Endometrial microvascular endothelial cells (primary cell): ENCODE measurements at regions not wholly inside any gene's neighbourhood (a gene's known extent, or its start where the extent isn't known, plus 50 kb on each side); places are given as distances from the start of the nearest gene placed in this dataset.
"Not testable (repeated sequence)": the region's sequence is repeated elsewhere in the genome, so short reads cannot be mapped to it uniquely, and the experiment has no call there.

Source experiments
- in situ Hi-C: cut with HindIII; loops from 2 replicates; pipeline ENCODE4 v1.10.0; 2017; ENCODE audit warnings: low sequenced_read_pairs, low pct_unique_long_range_greater_than_20kb; ENCODE audit errors: inconsistent ontology term

- in situ Hi-C loops, result no loop called here
Measured at GRCh38 chr9:21533597-21533996, 51.5 kb upstream of the IFNE start.

DNA sequence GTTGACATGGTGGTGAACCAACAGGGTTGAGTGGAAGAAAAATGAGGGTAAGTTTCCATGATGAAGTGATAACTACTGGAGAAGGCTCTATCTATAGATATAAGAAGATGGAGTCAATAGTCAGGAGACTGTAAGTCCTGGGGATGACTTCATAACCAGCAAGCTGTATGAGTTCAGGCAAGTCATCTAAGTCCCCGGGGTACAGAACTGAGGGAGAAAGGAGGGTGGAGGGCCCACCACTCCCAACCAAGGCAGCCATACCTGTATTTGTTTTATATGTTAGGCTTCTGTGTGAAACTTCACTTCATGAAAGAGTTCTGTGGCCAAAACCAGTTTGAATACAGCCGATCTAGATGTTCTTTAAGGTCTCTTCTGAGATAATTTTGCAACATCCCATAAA, 53.3 kb upstream of the IFNE start:
- in situ Hi-C loops, result no loop called here

GRCh38 chr9:21542787-21543186, 60.7 kb upstream of the IFNE start:
- in situ Hi-C loops, result no loop called here

GRCh38 chr9:21543187-21543586, 61.1 kb upstream of the IFNE start:
- in situ Hi-C loops, result no loop called here

GRCh38 chr9:21543816-21544215, 61.7 kb upstream of the IFNE start:
- in situ Hi-C loops, result not testable (repeated sequence)

GRCh38 chr9:21546949-21547348, 64.8 kb upstream of the IFNE start:
- in situ Hi-C loops, result no loop called here

- in situ Hi-C loops, result no loop called here
Measured at GRCh38 chr9:21549251-21549765, 67.2 kb upstream of the IFNE start.

DNA sequence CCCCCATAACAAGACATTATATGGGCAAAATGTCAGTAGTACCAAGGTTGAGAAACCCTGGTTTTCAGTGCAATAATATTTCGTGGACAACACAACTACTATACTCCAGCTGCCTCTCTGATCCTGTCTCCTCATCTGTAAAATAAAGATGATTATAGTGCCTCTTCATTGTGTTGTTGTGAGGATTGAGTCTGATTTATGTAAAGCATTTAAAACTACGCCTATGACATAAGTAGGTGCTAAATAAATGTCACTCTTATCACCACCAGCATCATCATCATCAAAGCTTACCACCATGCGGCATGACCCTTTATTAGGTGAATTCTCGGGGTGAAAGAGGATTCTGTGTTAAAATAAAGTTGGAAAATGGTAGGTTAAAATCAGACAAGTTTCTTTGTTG, 67.8 kb upstream of the IFNE start:
- in situ Hi-C loops, result loop anchor here (25.0 kb wide), 1 partner anchor 262 kb away; the partner anchor contains the start of gene MTAP

GRCh38 chr9:21550392-21550791, 68.3 kb upstream of the IFNE start:
- in situ Hi-C loops, result loop anchor here (25.0 kb wide), 1 partner anchor 262 kb away; the partner anchor contains the start of gene MTAP

GRCh38 chr9:21551401-21551800, 69.3 kb upstream of the IFNE start:
- in situ Hi-C loops, result loop anchor here (25.0 kb wide), 1 partner anchor 261 kb away; the partner anchor contains the start of gene MTAP

GRCh38 chr9:21552244-21553170, 70.4 kb upstream of the IFNE start:
- in situ Hi-C loops, result loop anchor here (25.0 kb wide), 1 partner anchor 260 kb away; the partner anchor contains the start of gene MTAP

DNA sequence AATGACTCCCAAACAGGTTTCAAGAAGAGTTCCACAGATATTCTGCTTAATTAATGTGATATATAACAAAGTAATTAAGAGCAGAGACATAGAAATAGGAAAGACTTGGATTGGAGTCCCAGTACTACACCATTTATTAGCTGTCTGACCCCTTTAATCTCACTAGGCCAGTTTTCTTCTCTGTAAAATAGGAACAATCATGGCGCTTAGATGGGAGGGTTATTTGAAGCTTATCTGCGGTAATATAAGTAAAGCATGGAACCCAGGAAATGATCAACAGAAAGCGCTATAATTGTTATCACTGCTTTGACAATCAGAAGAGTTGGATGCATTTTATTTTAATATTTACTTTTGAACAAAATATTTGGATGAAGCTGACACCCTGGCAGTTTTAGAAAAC, 71.3 kb upstream of the IFNE start:
- in situ Hi-C loops, result loop anchor here (25.0 kb wide), 1 partner anchor 259 kb away; the partner anchor contains the start of gene MTAP

DNA sequence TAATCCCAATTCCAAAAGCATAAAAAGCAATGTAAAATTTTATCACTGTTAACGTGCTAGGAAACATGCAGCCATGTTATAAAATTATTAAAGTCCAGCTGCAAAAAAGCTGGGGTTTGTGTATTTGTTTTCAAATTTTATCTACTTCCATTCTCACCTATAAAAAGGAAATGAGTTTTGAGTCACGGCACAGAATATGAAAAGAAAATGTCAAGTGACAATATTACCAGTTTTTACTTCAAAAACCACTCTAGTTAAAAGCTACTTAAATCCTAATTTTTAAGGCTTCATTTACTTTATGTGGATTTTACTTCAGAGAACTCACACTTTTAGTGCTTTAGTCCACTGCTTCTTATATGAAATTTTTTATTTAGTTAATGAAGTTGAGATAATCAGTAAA, 72.7 kb upstream of the IFNE start:
- in situ Hi-C loops, result loop anchor here (25.0 kb wide), 1 partner anchor 257 kb away; the partner anchor contains the start of gene MTAP

GRCh38 chr9:21555911-21556310, 73.8 kb upstream of the IFNE start:
- in situ Hi-C loops, result loop anchor here (25.0 kb wide), 1 partner anchor 256 kb away; the partner anchor contains the start of gene MTAP

GRCh38 chr9:21556581-21557427, 74.7 kb upstream of the IFNE start:
- in situ Hi-C loops, result loop anchor here (25.0 kb wide), 1 partner anchor 255 kb away; the partner anchor contains the start of gene MTAP

- in situ Hi-C loops, result loop anchor here (25.0 kb wide), 1 partner anchor 255 kb away; the partner anchor contains the start of gene MTAP
Measured at GRCh38 chr9:21557428-21557768, 75.3 kb upstream of the IFNE start.

GRCh38 chr9:21558079-21558478, 76.0 kb upstream of the IFNE start:
- in situ Hi-C loops, result loop anchor here (25.0 kb wide), 1 partner anchor 254 kb away; the partner anchor contains the start of gene MTAP

- in situ Hi-C loops, result loop anchor here (25.0 kb wide), 1 partner anchor 253 kb away; the partner anchor contains the start of gene MTAP
Measured at GRCh38 chr9:21558615-21559401, 76.7 kb upstream of the IFNE start.
